Peyer's patch (tissue), 4 donors: ENCODE measurements at regions not wholly inside any gene's neighbourhood (a gene's known extent, or its start where the extent isn't known, plus 50 kb on each side); places are given as distances from the start of the nearest gene placed in this dataset.

Experiments used
- POLR2A ChIP-seq, 2 donors: fragments of 450-650 bp; IDR thresholded peaks; one replicate each; pipeline ENCODE4 v1.5.1; 2017; ENCODE audit warnings: antibody characterized with exemption in 2 of 2, mild to moderate bottlenecking in 2 of 2, moderate library complexity in 2 of 2
- TF ChIP-seq, protein P1 (sequence below), 6 experiments: fragments of 450-650 bp in 4 of 6; fragments of 200-600 bp in 2 of 6; sonication (generic) in 1 of 6; IDR thresholded peaks; one replicate each; pipeline ENCODE4 v1.5.1; 2017 to 2019; ENCODE audit warnings: antibody characterized with exemption in 6 of 6, mild to moderate bottlenecking in 3 of 6, moderate library complexity in 1 of 6

DNA sequence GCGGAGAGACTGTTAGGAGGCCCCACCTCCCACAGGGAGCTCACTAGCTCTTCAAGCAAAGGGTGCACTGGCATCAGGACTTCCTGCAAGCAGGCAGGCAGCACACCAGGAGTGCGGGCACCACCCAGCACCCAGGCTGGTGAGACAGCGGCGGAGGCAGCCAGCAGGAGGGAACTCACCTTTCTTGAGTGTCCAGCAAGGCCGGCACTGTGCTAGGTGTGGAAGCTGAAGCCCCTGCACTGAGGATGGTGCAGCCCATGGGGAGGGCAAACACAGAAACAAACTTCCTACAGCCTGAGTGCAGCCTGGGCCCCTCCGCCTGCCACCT lies 100.7 kb upstream of the ID2 start:
- TF ChIP-seq, protein P1, sequence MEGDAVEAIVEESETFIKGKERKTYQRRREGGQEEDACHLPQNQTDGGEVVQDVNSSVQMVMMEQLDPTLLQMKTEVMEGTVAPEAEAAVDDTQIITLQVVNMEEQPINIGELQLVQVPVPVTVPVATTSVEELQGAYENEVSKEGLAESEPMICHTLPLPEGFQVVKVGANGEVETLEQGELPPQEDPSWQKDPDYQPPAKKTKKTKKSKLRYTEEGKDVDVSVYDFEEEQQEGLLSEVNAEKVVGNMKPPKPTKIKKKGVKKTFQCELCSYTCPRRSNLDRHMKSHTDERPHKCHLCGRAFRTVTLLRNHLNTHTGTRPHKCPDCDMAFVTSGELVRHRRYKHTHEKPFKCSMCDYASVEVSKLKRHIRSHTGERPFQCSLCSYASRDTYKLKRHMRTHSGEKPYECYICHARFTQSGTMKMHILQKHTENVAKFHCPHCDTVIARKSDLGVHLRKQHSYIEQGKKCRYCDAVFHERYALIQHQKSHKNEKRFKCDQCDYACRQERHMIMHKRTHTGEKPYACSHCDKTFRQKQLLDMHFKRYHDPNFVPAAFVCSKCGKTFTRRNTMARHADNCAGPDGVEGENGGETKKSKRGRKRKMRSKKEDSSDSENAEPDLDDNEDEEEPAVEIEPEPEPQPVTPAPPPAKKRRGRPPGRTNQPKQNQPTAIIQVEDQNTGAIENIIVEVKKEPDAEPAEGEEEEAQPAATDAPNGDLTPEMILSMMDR (IDR thresholded peaks at IDR 0.05) = no peak
- no peak for TF ChIP-seq POLR2A (IDR thresholded peaks at IDR 0.05)
